Right renal pelvis (tissue), 4 donors: ENCODE measurements at regions not wholly inside any gene's neighbourhood (a gene's known extent, or its start where the extent isn't known, plus 50 kb on each side); places are given as distances from the start of the nearest gene placed in this dataset.
"Not testable (repeated sequence)": the region's sequence is repeated elsewhere in the genome, so short reads cannot be mapped to it uniquely, and the experiment has no call there.

ENCODE experiments used
- DNase-seq, 4 donors: peaks; one replicate each; pipeline ENCODE4 v3.0.0-alpha.2; 2013; ENCODE audit warnings: low read depth in 4 of 4, low spot score in 3 of 4, missing footprints in 1 of 4

DNA sequence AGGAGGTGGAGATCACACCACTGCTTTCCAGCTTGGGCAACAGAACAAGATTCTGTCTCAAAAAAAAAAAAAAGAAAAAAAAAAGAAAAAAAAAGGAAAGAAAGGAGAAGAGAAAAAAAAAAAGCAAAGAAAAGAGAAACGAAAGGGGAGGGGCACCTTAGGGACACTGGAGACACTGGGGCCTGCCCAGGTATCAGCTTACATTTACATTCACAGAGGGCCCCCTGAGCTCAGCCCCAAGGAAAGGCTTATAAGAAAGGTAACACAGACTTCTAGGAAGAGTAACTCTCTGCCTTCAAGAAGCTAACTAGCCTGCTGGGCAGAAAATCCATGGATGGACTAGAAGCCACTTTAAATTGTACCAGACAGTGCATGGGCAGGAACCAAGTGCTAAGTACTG lies 108.8 kb downstream of the NPY start:
- DNase-seq, result no peak

DNA sequence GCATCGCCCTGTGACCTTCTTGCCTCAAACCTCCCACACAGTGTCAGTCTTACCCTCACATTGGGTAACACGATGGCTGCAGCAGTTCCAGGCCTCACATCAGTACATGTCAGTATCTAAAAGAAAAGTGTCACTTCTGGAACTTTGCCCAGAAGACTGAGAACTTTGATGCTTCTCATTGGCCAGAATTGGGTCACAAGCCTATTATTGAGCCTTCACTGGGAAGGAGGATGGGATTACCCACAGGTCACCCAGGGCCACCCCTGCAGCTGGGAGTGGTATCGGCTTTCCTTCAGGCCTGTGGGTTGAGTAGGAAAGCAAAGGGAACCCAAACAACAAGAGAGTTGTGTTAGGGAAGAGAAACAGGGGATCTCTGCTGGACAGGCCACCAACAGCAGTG lies 111.5 kb downstream of the NPY start:
- DNase-seq, result peak in 1 of 4 donors; percentile 18

DNA sequence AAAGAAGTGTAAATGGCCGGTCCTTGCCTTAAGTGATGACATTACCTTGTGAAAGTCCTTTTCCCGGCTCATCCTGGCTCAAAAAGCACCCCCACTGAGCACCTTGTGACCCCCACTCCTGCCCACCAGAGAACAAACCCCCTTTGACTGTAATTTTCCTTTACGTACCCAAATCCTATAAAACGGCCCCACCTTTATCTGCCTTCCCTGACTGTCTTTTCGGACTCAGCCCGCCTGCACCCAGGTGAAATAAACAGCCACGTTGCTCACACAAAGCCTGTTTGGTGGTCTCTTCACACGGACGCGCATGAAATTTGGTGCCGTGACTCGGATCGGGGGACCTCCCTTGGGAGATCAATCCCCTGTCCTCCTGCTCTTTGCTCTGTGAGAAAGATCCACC lies 112.4 kb downstream of the NPY start:
- not testable (repeated sequence) for DNase-seq

DNA sequence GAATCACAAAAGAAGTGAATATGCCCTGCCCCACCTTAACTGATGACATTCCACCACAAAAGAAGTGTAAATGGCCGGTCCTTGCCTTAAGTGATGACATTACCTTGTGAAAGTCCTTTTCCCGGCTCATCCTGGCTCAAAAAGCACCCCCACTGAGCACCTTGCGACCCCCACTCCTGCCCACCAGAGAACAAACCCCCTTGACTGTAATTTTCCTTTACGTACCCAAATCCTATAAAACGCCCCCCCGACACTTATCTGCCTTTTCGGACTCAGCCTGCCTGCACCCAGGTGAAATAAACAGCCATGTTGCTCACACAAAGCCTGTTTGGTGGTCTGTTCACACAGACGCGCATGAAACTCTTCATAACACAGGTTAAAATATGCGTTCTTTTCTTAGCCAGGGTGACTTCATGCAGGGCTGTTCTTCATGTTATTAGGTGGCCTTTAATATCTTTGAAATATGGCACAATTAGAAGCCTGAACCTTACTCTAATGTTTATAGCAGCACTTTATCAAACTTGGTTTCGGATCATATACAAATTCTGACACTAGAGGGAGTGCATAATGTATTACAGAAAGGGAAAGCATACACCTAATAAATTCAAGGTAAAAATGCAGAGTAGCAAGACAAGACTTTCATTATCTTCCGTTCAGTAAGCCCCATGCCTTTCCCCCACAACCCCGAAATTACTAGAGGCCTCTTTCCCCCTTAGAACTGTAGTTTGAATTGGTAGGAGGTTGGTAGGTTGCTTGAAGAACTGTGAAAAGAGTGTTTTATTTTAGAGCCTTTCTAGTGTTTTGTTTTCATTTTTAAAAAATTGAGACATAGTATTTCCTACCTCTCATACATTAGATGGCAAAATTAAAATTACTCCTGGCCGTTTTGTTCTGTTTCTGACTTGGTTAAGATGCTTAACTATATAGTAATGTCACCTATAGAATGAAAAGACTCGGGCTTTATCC lies 117.9 kb downstream of the NPY start:
- DNase-seq, result no peak

DNA sequence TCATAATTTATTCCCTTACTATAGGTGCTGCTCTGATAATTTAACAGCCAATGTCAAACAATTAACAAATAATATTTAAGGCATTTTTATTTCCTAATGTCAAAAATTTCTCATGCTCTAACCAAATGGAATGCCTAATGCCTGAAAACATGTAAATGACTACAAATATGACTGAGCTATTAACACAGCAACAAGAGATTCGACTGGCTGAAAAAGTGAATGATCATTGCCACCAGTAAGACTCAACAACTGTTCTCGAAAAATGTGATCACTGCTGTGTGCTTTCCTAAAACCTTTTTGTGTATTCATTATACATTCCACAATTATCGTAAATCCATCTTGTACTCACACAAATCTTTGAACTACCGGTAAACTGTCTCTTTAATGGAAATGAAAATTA lies 118.7 kb downstream of the NPY start:
- DNase-seq, result no peak

DNA sequence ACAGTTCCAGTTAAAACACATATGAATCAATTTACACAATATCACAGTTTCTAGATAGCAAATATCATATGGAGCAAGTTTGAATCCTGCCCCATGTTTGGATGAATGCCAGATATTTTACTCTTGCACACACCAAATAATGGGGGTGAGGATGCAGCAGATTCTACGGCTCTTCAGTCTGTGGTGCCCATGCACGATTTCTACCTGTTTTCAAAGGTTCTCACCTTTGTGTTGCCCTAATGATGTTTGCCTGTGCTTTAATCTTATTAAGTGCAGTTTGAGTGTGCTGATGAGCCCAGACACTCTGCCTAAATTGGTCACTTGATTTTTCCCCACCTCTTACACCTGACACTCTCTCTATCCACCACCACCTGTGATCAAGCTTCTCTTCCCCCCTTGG lies 119.6 kb downstream of the NPY start:
- DNase-seq, result no peak

DNA sequence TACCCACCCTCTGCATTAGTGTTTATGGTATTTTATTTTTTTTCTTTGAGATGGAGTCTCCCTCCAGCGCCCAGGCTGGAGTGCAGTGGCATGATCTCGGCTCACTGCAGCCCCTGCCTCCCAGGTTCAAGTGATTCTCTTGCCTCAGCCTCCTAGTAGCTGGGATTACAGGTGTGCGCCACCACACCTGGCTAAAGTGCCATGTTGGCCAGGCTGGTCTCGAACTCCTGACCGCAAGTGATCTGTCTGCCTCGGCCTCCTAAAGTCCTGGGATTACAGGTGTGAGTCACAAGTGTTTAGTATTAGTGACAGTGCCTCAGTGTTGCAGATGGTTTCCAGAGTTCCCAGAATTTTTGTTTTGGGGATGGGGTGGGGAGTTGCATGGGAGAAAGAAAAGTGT lies 120.3 kb downstream of the NPY start:
- no peak for DNase-seq

DNA sequence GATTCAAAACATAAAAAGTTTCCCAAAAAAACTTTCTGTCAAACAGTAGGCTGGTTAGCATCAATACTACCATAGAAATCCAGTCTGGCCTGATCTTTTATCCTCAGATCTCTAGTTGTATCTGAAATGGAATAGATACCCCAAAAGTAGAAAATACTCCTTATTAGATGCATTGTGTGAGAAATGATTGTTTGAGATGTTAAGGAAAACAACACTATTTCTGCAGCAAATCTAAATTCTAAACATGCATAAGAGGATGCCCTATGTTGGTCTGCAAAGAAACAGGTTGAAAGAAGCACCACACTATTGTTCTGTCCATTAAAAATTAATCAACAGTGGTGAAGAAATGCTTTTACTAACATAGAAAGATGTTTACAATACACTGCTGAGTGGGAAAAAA lies 121.0 kb downstream of the NPY start:
- DNase-seq, result no peak

DNA sequence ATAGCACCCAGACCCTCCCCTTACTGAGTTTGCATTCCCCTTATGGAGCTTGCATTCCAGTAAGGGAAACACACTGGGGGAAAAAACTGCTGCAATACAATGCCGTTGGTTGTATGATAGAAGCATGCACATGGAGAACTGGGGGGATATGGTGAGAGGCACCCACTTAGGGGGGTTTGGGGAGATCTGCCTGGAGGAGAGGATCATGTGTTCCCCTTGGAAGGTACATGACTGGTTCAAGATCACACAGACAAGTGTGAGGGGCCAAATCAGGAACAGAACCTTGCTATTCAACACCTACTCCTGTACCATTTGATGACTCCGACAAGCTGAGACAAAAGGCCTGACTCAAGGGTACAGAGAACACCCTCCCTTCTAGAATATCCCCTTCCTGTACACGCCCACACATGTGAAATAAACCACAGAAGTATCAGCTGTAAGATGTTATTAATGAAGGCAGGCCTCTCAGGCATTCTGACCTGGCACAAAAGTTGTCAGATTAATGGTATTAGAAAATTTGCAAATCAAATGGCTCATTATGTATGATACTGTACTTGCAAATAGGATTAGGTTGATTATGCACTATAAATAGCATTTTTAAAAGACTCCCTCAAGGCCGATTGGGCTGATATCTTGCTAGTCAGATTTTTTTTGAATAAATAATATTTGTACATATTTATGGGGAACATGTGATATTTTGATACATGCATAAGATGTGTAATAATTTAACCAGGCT lies 122.2 kb downstream of the NPY start:
- DNase-seq, result no peak

DNA sequence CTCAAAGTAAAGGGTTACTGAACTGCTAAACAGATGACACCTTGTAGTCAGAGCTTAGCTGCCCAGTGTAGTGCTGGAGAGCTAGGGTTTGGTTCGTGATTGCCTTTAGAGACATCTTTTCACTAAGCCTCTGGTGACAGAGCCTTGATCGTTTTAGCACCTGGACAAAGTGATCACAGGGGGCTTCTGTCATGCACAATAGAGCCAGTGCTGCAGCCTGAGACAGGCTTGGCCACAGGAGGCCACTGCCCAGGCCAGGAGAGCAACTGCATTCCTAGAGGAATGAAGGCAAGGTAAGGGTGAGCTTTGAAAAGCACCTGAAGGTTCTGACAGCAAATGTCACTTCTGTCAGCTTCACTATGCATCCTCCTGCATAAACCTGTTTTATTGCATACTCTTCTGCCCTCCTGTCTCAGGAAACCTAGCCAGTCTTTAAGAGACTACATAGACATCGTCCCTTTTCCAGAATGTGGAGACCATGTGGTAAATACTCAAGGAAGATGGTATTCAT lies 122.9 kb downstream of the NPY start:
- no peak for DNase-seq

DNA sequence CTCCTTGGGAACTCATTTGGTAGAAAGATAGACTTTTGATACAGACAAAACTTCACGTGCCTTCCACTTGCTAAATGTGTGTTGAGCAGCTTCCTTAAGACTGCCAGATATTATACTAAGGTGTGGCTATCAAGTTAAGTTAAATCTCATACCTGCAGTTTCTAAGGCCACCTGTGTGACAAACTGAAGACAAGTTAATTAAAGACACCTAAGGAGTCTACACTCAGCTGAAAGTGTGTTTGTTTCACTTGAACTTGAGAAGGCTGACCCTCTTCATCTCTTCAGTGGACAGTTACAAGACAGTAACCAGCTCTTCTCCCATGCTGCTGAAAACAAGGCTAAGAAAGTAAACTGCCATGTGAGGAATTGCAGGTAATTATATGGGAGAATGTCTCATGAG lies 124.0 kb downstream of the NPY start:
- DNase-seq, result no peak

DNA sequence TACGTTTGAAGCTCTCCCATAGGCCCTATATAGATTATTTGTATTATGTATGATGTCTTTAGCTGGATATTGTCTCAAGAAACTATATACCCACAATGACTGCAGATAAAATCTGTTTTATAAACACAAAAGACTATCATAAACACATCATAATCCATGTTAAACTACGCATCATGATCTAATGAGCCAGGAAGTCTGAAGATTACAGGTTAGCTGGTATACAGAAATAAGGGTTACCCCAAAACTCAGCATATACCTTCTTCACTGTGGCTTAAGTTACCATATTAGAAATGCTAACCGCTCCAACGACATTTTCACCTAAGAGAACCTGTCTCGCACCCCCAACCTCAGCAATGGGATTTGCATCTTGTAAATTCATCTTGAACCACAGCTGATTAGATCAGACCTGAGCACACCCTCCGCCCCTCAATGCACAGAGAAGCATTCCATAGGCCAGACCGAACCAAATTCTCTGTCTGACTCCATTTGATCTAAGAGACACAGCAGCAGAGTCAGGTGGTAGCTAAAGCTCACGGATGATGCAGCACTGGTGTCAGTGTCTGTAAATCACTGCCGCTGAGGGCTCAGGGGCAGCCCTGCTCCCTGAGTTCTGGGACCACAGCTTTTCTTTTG lies 124.9 kb downstream of the NPY start:
- DNase-seq, result no peak

DNA sequence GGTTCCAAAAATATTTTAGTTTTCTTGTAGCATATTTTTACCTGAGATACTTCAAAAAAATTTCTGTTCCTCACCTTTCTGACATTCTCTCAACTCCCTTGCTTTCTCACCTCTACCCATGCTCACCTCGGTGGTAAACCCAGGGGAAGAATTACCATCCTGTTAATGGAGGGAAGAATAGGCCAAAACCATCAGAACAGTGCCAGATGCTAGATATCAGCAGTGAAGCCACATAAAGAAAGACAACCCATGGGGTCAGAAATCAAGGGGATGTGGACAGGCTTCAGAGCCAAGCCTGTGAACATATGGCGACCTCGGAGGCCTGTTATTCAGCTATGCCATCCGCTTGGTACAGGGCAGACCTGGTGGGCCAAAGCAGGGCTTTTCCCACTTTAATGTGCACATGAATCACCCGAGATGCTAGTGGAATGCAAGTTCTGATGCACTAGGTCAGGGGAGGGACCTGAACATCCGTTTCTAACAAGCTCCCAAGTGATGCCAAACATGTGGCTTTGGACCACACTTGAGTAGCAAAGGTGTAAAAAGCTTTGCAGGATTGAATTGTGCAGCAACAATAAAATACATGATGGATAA lies 125.5 kb downstream of the NPY start:
- no peak for DNase-seq

DNA sequence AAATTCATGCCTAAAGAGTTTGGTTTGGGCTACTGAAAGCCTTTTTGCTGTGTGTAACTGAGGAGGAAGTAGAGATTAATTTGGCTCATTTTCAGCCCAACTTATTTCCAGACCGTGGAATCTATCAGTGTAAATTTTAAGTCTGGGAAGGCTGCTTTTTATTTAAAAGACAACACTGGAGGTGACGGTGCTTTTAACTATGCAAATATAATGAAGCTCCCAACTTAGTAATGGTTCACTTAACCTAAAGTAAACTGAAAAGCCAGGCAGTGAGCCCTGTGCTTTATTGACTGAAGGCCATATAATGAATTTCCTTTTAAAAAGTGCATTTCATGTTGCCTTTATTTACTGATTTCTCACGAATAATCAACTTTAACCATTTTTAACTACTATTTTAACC lies 127.2 kb downstream of the NPY start:
- DNase-seq, result no peak

DNA sequence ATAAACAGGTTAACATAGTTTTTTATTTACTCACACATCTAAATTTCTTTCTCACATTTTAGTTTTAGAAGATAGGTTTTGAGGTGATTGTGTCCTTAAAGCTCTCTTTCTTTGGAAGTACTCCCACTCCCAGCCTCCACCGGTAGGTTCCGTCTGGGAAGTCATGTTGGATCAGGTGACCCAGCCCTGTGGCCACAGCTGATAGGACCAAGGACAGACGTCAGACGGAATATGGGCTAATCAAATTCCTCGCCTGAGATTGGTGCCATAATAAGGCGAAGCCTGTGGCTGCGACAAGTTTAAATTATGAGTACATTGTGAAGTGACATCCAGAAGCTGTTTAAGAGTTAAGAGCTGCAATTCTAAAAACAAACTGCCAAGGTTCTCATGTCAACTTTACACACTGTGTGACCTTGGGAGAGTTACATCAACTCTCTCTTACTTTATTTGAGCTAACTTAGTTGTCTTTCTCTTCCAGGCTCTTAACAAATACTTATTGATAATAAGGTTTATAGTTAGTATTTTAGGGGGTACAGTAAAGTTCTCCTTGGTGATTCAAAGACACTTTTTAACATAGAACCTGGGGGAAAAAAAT lies 133.6 kb downstream of the NPY start:
- no peak for DNase-seq

DNA sequence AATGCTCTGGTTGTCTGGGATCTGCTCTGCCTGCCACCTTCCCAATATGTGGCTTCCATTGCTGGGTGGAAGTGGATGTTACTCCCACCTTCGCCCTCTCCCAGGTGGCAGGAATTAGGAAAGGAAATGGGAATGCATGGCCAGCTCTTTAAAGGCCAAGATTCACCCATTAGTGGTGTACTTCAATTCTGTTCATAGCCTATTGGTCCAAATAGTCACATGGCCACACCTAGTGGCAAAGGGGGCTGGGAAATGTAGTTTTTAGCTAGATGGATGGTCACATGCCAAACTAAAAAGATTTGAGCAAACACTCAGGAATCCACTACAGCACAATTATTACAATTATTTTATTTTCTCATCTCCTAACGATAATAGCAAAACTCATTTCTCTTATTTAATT lies 135.1 kb downstream of the NPY start:
- DNase-seq, result no peak

DNA sequence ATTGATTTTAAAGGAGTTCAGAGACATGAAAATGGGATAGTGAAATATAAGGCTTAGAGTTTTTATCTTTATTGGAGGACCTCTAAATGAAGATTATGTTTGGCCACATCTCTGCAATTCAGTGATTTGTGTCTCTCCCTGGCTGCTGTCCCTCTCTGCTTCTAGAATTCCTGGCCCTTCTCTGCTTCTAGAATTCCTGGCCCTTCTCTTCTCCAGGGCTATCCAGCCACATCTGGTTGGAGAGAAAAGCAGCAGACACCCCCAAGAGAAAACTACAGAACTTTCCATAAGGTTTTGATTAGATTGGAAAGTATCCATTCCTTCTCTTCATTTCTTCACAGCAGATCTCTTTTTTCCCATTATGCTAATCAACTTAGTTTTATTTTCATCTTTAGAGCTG lies 135.5 kb downstream of the NPY start:
- DNase-seq, result no peak

DNA sequence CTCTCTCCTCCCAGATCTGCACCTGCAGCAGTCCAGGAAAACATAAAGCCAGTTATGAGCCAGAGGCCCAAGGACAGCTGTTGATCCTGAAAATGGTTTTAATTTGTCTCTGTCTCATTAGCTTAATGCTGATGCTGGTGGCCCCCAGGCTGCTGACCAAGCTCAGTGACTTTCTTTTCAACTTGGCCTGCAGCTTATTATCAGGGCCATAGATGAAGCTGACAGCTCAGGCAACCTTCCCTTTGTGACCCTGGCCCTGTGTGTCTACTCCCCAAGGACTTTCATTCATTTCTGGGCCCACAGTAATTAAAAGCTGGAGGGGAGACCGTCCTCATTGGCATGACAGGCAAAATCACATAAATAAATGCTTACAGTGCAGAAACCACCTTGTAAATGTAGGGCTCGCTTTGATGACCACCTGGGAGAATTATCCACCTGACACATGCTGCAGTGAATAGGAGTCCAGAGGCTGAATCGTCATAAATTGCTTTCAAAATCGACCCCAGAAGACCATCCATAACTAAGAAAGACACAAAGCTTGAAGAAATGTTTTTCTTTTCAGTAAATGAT lies 138.5 kb downstream of the NPY start:
- no peak for DNase-seq

DNA sequence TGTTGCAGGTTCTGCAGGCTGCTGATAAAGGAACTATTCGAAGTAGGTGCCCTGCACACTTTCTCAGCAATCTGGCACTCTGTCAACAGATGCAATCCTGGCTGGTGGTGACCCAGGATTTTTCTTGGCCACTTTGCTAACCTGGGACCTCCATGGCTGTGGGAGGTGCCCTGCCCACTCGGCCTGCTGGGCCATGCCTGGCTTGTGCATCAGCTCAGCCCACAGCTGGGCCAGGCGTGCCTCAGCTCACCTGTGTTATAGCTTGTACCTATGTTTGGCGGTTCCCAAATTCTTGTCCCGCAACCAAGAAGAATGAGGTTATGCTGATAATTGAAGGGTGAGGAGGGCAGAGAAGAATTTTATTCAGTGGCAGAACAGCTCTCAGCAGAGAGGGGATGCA lies 141.7 kb downstream of the NPY start:
- DNase-seq, result no peak

DNA sequence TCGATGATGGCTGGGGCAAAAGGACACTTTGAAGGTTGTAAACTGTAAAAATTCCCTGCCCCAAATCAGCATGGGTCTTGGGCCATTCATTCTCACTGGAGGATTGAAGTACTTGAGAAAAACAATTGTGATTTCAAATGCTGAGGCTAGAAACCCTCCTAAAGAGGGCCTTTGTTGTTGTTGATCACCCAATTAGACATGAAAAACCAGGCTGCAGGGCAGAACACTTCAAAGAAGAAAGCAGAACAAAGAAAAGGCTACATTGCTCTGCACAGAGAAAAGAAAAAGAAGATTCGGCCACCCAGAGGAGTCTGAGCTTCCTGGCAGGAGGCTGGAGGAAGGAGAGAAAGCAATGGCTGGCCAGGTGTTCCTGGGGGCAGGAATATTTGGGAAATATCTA lies 143.1 kb downstream of the NPY start:
- no peak for DNase-seq
